C1 segment of cervical spinal cord (tissue), 14 donors: ENCODE measurements at regions not wholly inside any gene's neighbourhood (a gene's known extent, or its start where the extent isn't known, plus 50 kb on each side); places are given as distances from the start of the nearest gene placed in this dataset.

Experiments
- DNase-seq, 14 donors: peaks; one replicate each; lab custom pipeline; 2025; lab: John Stamatoyannopoulos, UW

GRCh38 chr13:40475617-40476016 is 190.8 kb downstream of the FOXO1 start:
- DNase-seq = no peak

GRCh38 chr13:40476175-40476958 is 190.1 kb downstream of the FOXO1 start:
- no peak for DNase-seq

- DNase-seq = no peak
Observed at GRCh38 chr13:40477623-40478608, 188.5 kb downstream of the FOXO1 start.

- no peak for DNase-seq
Observed at GRCh38 chr13:40478775-40479174, 187.7 kb downstream of the FOXO1 start.

- peak in 13 of 14 donors; percentile 32 to 90 (median 81) for DNase-seq
Observed at GRCh38 chr13:40479196-40479845, 187.1 kb downstream of the FOXO1 start.

- peak in 2 of 14 donors; percentile 12 to 35 for DNase-seq
Observed at GRCh38 chr13:40480012-40480914, 186.2 kb downstream of the FOXO1 start.

GRCh38 chr13:40480915-40481516 is 185.4 kb downstream of the FOXO1 start:
- no peak for DNase-seq

GRCh38 chr13:40483601-40484000 is 182.8 kb downstream of the FOXO1 start:
- no peak for DNase-seq

- DNase-seq = no peak
Observed at GRCh38 chr13:40484101-40484800, 182.2 kb downstream of the FOXO1 start.

GRCh38 chr13:40484974-40485373 is 181.5 kb downstream of the FOXO1 start:
- DNase-seq = no peak

GRCh38 chr13:40485611-40486517 is 180.6 kb downstream of the FOXO1 start:
- DNase-seq = no peak

GRCh38 chr13:40486518-40487163 is 179.8 kb downstream of the FOXO1 start:
- DNase-seq = no peak

- no peak for DNase-seq
Observed at GRCh38 chr13:40488869-40489391, 177.5 kb downstream of the FOXO1 start.

GRCh38 chr13:40490086-40490758 is 176.2 kb downstream of the FOXO1 start:
- no peak for DNase-seq

GRCh38 chr13:40492511-40492910 is 173.9 kb downstream of the FOXO1 start:
- DNase-seq = no peak

GRCh38 chr13:40494513-40494912 is 171.9 kb downstream of the FOXO1 start:
- no peak for DNase-seq

- DNase-seq = no peak
Observed at GRCh38 chr13:40494946-40495620, 171.4 kb downstream of the FOXO1 start.
